Natural killer cell (primary cell): ENCODE measurements at regions not wholly inside any gene's neighbourhood (a gene's known extent, or its start where the extent isn't known, plus 50 kb on each side); places are given as distances from the start of the nearest gene placed in this dataset.
"Not testable (repeated sequence)": the region's sequence is repeated elsewhere in the genome, so short reads cannot be mapped to it uniquely, and the experiment has no call there.

Experiments used
- ATAC-seq, 3 donors: fragments of 150-1000 bp in 2 of 3; fragments of 200-7000 bp in 1 of 3; cut with Tn5 transposase; 1 replicate in 1 of 3; 2 replicates in 2 of 3; pipeline ENCODE4 v1.10.0; 2021; ENCODE audit warnings: mild to moderate bottlenecking in 2 of 3, moderate library complexity in 2 of 3
- DNase-seq, 2 donors: peaks; one replicate each; pipeline versions ENCODE4 v3.0.0 to v3.0.0-alpha.2; 2013 to 2021; ENCODE audit warnings: mixed read lengths in 1 of 2
- H3K27ac ChIP-seq: one replicate; pipeline ENCODE4 v1.5.1; 2013; ENCODE audit warnings: mild to moderate bottlenecking, low read length
- H3K27me3 ChIP-seq: one replicate; pipeline ENCODE4 v1.6.1; 2013; ENCODE audit warnings: low read length; ENCODE audit not compliant: control insufficient read depth, insufficient read depth
- H3K36me3 ChIP-seq: one replicate; pipeline ENCODE4 v1.6.1; 2013; ENCODE audit warnings: low read length; ENCODE audit not compliant: control insufficient read depth, insufficient read depth
- H3K4me1 ChIP-seq: one replicate; pipeline ENCODE4 v1.6.1; 2013; ENCODE audit warnings: low read length; ENCODE audit not compliant: control insufficient read depth, insufficient read depth
- H3K4me3 ChIP-seq: one replicate; pipeline ENCODE4 v1.5.1; 2013; ENCODE audit warnings: low read length
- H3K9me3 ChIP-seq: one replicate; pipeline ENCODE4 v1.6.1; 2013; ENCODE audit warnings: low read length; ENCODE audit not compliant: control insufficient read depth, insufficient read depth
- H3K27ac Mint-ChIP-seq, 2 donors: one replicate each; pipeline ENCODE4 v1.8.0; 2022; ENCODE audit warnings: mild to moderate bottlenecking in 2 of 2, mixed read lengths in 2 of 2, moderate library complexity in 1 of 2
- H3K27me3 Mint-ChIP-seq, 2 donors: one replicate each; pipeline ENCODE4 v1.8.0; 2022; ENCODE audit warnings: low read depth in 2 of 2, mixed read lengths in 2 of 2
- H3K36me3 Mint-ChIP-seq: one replicate; pipeline ENCODE4 v1.8.0; 2022; ENCODE audit warnings: mixed read lengths
- H3K4me1 Mint-ChIP-seq, 2 donors: one replicate each; pipeline ENCODE4 v1.8.0; 2022; ENCODE audit warnings: mixed read lengths in 2 of 2
- H3K4me3 Mint-ChIP-seq: one replicate; pipeline ENCODE4 v1.8.0; 2022; ENCODE audit warnings: mild to moderate bottlenecking, moderate library complexity, mixed read lengths
- H3K9me3 Mint-ChIP-seq, 2 donors: one replicate each; pipeline ENCODE4 v1.8.0; 2022; ENCODE audit warnings: mixed read lengths in 2 of 2
- WGBS: methylation state at CpG from one replicate; pipeline ENCODE4 v1.1.7; 2013; ENCODE audit warnings: missing lambda C conversion rate; ENCODE audit not compliant: insufficient coverage; 5-methylcytosine and 5-hydroxymethylcytosine counted together
- intact Hi-C: fragments of 100-400 bp; cut with micrococcal nuclease; formaldehyde crosslinking; loops from one replicate; pipeline ENCODE4 v1.14.2; 2022
- TF ChIP-seq, protein P1 (sequence below): fragments of 200-600 bp; IDR thresholded peaks from one replicate; pipeline ENCODE4 v1.8.0; 2022; ENCODE audit warnings: antibody characterized with exemption

DNA sequence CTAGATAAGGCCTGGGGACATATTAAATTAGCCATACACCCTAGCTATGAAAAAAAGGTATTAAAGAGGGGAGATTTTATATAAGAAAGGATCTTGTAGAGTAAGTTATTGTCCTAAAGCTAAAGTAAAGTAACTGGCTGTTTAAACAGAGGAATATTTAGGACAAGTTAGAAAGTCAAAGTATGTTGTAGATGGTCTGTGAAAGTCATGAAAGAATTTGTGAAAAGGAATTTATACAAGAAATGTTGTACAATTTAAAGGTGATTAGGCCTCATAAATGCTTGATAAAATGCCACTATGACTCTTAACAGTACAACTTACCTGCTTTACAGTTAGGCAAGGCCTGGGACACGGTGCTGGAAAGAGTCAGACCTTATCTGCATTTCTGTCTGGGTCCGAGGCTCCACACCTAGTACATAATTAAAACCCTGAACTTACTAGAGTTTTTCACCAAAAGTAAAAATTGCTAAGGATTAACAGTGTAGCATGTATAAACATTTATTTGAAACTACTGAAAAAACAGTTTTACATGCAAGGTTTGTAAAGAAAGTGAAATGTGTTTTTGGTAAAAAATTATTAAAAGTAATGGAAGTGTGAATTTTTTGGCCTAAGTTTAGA lies 445.3 kb upstream of the TOM1L1 start:
- Histone ChIP-seq H3K4me1 (no peaks in the 10 kb centered on the region), H3K4me3 (no peak overlapping the region), H3K27me3 (no peaks in the 10 kb centered on the region), H3K36me3 (no peaks in the 10 kb centered on the region), H3K27ac (no peak overlapping the region), H3K9me3 (peaks cover 9% of the 10 kb centered on the region)
- intact Hi-C loops: no loop called here
- H3K4me1 Mint-ChIP-seq: no peaks in the 10 kb centered on the region
- H3K36me3 Mint-ChIP-seq: no peaks in the 10 kb centered on the region
- no peak for DNase-seq
- H3K27ac Mint-ChIP-seq: no peak overlapping the region
- peaks cover 16 to 28% of the 10 kb centered on the region in 2 donors for H3K9me3 Mint-ChIP-seq
- no peak overlapping the region for H3K4me3 Mint-ChIP-seq
- WGBS: no CpG with 5 or more reads among the region's 2 CpGs
- H3K27me3 Mint-ChIP-seq: no peaks in the 10 kb centered on the region
- no peak for ATAC-seq
- TF ChIP-seq, protein P1, sequence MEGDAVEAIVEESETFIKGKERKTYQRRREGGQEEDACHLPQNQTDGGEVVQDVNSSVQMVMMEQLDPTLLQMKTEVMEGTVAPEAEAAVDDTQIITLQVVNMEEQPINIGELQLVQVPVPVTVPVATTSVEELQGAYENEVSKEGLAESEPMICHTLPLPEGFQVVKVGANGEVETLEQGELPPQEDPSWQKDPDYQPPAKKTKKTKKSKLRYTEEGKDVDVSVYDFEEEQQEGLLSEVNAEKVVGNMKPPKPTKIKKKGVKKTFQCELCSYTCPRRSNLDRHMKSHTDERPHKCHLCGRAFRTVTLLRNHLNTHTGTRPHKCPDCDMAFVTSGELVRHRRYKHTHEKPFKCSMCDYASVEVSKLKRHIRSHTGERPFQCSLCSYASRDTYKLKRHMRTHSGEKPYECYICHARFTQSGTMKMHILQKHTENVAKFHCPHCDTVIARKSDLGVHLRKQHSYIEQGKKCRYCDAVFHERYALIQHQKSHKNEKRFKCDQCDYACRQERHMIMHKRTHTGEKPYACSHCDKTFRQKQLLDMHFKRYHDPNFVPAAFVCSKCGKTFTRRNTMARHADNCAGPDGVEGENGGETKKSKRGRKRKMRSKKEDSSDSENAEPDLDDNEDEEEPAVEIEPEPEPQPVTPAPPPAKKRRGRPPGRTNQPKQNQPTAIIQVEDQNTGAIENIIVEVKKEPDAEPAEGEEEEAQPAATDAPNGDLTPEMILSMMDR: no peak

DNA sequence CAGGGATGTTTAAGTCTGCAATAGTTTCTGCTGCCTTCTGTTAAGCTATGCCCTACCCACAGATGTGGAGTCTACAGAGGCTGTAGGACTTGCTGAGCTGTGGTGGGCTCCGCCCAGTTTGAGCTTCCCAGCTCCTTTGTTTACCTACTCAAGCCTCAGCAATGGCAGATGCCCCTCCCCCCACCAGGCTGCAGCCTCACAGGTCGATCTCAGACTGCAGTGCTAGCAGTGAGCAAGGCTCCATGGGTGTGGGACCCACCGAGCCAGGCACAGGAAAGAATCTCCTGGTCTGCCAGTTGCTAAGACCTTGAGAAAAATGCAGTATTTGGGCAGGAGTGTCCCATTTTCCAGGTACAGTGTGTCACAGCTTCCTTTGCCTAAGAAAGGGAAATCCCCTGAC lies 435.2 kb upstream of the TOM1L1 start:
- DNase-seq, H3K4me1 Mint-ChIP-seq, H3K4me1 ChIP-seq, H3K4me3 Mint-ChIP-seq, H3K27ac ChIP-seq, H3K9me3 ChIP-seq, H3K36me3 ChIP-seq, ATAC-seq, H3K27ac Mint-ChIP-seq, H3K4me3 ChIP-seq, H3K27me3 ChIP-seq, intact Hi-C loops, H3K36me3 Mint-ChIP-seq, H3K27me3 Mint-ChIP-seq: not testable (repeated sequence)
- peaks cover 11 to 13% of the 10 kb centered on the region in 2 donors for H3K9me3 Mint-ChIP-seq
- WGBS: 83% methylated on average over 3 of the region's 3 CpGs

DNA sequence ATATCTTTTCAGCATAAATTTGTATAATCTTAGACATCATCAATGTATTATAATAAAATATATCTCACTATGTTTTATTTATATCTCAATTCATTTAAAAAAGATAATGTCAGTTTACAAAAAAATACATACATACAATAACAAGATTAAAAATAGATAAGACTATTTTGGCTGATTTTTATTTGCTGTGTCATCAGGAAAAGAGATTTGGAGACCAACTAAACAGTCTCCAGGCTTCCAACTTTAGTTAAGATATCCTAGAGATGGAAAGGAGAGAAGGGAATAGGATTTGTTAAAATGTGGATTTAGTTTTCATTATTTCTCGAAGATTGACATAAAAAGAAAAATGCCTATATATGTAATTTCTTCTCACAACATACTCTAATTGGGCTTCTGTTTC lies 433.8 kb upstream of the TOM1L1 start:
- TF ChIP-seq, protein P1: no peak
- intact Hi-C loops: no loop called here

DNA sequence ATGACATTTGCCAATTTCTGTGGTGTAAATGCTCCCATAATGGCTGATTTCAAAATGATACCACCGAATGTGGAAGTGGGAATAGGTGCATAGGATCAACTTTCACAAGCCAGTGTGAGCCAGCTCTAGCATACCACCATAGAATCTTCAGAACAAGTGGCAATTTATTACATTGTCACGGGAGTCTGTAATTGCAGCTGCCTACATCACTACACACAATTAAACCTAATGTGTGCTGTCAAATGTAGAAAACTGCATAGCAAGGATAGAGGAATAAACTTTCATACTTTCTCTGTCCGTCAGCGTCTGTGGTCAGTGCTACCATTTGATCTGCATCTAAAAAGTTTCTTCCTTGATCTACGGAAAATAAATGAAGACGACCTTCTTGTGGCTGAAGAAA lies 417.8 kb upstream of the TOM1L1 start:
- no peaks in the 10 kb centered on the region for H3K9me3 ChIP-seq
- no peak overlapping the region for H3K27ac Mint-ChIP-seq
- no peaks in the 10 kb centered on the region for H3K36me3 Mint-ChIP-seq
- no peak overlapping the region for H3K27ac ChIP-seq
- no peak for DNase-seq
- H3K4me3 Mint-ChIP-seq: no peak overlapping the region
- peaks cover 3% of the 10 kb centered on the region in 2 donors for H3K9me3 Mint-ChIP-seq
- H3K4me1 ChIP-seq: no peaks in the 10 kb centered on the region
- no peak overlapping the region for H3K4me3 ChIP-seq
- TF ChIP-seq, protein P1: no peak
- no peaks in the 10 kb centered on the region for H3K27me3 Mint-ChIP-seq
- H3K27me3 ChIP-seq: no peaks in the 10 kb centered on the region
- intact Hi-C loops: no loop called here
- no peak for ATAC-seq
- H3K36me3 ChIP-seq: no peaks in the 10 kb centered on the region
- WGBS: 93% methylated on average over 5 of the region's 6 CpGs
- no peaks in the 10 kb centered on the region for H3K4me1 Mint-ChIP-seq

More for the DNA sequence above, 433.8 kb upstream of the TOM1L1 start:
- Mint-ChIP-seq H3K4me3 (no peak overlapping the region), H3K4me1 (no peaks in the 10 kb centered on the region), H3K9me3 (peaks cover 13 to 15% of the 10 kb centered on the region in 2 donors), H3K36me3 (no peaks in the 10 kb centered on the region), H3K27me3 (no peaks in the 10 kb centered on the region), H3K27ac (no peak overlapping the region)
- no peaks in the 10 kb centered on the region for H3K27me3 ChIP-seq
- peaks cover 6% of the 10 kb centered on the region for H3K9me3 ChIP-seq
- H3K27ac ChIP-seq: no peak overlapping the region
- no peaks in the 10 kb centered on the region for H3K36me3 ChIP-seq
- no peak for DNase-seq
- WGBS: no CpG with 5 or more reads among the region's 1 CpG
- ATAC-seq: no peak
- no peak overlapping the region for H3K4me3 ChIP-seq
- H3K4me1 ChIP-seq: no peaks in the 10 kb centered on the region
